ENCODE measurements at regions not wholly inside any gene's neighbourhood (a gene's known extent, or its start where the extent isn't known, plus 50 kb on each side); places are given as distances from the start of the nearest gene placed in this dataset.

GRCh38 chr7:3119963-3120362 is 76.3 kb upstream of the CARD11 start:
- intact Hi-C loops (cut with micrococcal nuclease) = no loop called here
- no peak for TF ChIP-seq EZH2 (IDR thresholded peaks at IDR 0.05; ENCODE audit: low read length, unreplicated experiment)
- no peak for TF ChIP-seq CTCF (conservative IDR thresholded peaks at IDR 0.05; ENCODE audit: low read depth, low read length)
- no peak for TF ChIP-seq EZH2phosphoT487 (IDR thresholded peaks at IDR 0.05; ENCODE audit: borderline replicate concordance, low read length)
- Histone ChIP-seq H3K36me3 (ENCODE audit: low read depth, low read length) (no peaks in the 10 kb centered on the region), H3K9me3 (ENCODE audit: low read length) (no peaks in the 10 kb centered on the region), H3K27ac (ENCODE audit: low read length) (no peak overlapping the region), H3K9ac (ENCODE audit: low read length) (no peak overlapping the region), H3K79me2 (ENCODE audit: low read length) (no peaks in the 10 kb centered on the region), H3K4me2 (ENCODE audit: low read length) (no peak overlapping the region), H2AFZ (ENCODE audit: low read length) (no peak overlapping the region), H3K9me2 (replicated peaks; ENCODE audit: low read length) (no peaks in the 10 kb centered on the region), H3K4me1 (ENCODE audit: insufficient read depth, low read length) (no peaks in the 10 kb centered on the region), H3F3A (ENCODE audit: low read length, unreplicated experiment) (no peaks in the 10 kb centered on the region), H4K20me1 (ENCODE audit: low read length) (no peaks in the 10 kb centered on the region), H3K4me3 (ENCODE audit: low read length) (no peak overlapping the region), H3K27me3 (ENCODE audit: low read length) (0 out of 2 replicates have a peak, but pooled peaks cover 6% of the 10 kb centered on the region)
- DNase-seq = no peak
- ChIA-PET POLR2A (ENCODE audit: unreplicated experiment) (no interaction called here), CTCF (no interaction called here)
- no TSS peak for BruUV-seq (replicated peaks)
- no peak for ATAC-seq

GRCh38 chr7:3120513-3120912 is 76.8 kb upstream of the CARD11 start:
- no TSS peak for BruUV-seq (replicated peaks)
- intact Hi-C loops (cut with micrococcal nuclease) = no loop called here
- no peaks in the 10 kb centered on the region for H3K79me2 ChIP-seq (ENCODE audit: low read length)
- DNase-seq = no peak
- 0 out of 2 replicates have a peak, but pooled peaks cover 6% of the 10 kb centered on the region for H3K27me3 ChIP-seq (ENCODE audit: low read length)
- no peaks in the 10 kb centered on the region for H3K9me2 ChIP-seq (replicated peaks; ENCODE audit: low read length)
- ChIA-PET POLR2A (ENCODE audit: unreplicated experiment) (no interaction called here), CTCF (no interaction called here)
- no peaks in the 10 kb centered on the region for H3K9me3 ChIP-seq (ENCODE audit: low read length)
- H3K27ac ChIP-seq (ENCODE audit: low read length) = no peak overlapping the region
- no peak for TF ChIP-seq EZH2 (IDR thresholded peaks at IDR 0.05; ENCODE audit: low read length, unreplicated experiment)
- no peak for TF ChIP-seq EZH2phosphoT487 (IDR thresholded peaks at IDR 0.05; ENCODE audit: borderline replicate concordance, low read length)
- no peak for TF ChIP-seq CTCF (conservative IDR thresholded peaks at IDR 0.05; ENCODE audit: low read depth, low read length)
- H3K4me1 ChIP-seq (ENCODE audit: insufficient read depth, low read length) = no peaks in the 10 kb centered on the region
- H3K4me2 ChIP-seq (ENCODE audit: low read length) = no peak overlapping the region
- H3K36me3 ChIP-seq (ENCODE audit: low read depth, low read length) = no peaks in the 10 kb centered on the region
- no peaks in the 10 kb centered on the region for H4K20me1 ChIP-seq (ENCODE audit: low read length)
- no peak overlapping the region for H3K9ac ChIP-seq (ENCODE audit: low read length)
- ATAC-seq = no peak
- H2AFZ ChIP-seq (ENCODE audit: low read length) = no peak overlapping the region
- H3F3A ChIP-seq (ENCODE audit: low read length, unreplicated experiment) = no peaks in the 10 kb centered on the region
- H3K4me3 ChIP-seq (ENCODE audit: low read length) = no peak overlapping the region

- ChIA-PET POLR2A (ENCODE audit: unreplicated experiment) (no interaction called here), CTCF (no interaction called here)
- H2AFZ ChIP-seq (ENCODE audit: low read length) = no peak overlapping the region
- no peak for DNase-seq
- H3K36me3 ChIP-seq (ENCODE audit: low read depth, low read length) = no peaks in the 10 kb centered on the region
- no peaks in the 10 kb centered on the region for H3K9me2 ChIP-seq (replicated peaks; ENCODE audit: low read length)
- no peak overlapping the region for H3K9ac ChIP-seq (ENCODE audit: low read length)
- no peak overlapping the region for H3K4me3 ChIP-seq (ENCODE audit: low read length)
- no peaks in the 10 kb centered on the region for H3F3A ChIP-seq (ENCODE audit: low read length, unreplicated experiment)
- H3K9me3 ChIP-seq (ENCODE audit: low read length) = no peaks in the 10 kb centered on the region
- no TSS peak for BruUV-seq (replicated peaks)
- no peaks in the 10 kb centered on the region for H4K20me1 ChIP-seq (ENCODE audit: low read length)
- H3K4me2 ChIP-seq (ENCODE audit: low read length) = no peak overlapping the region
- no peaks in the 10 kb centered on the region for H3K4me1 ChIP-seq (ENCODE audit: insufficient read depth, low read length)
- TF ChIP-seq EZH2 (IDR thresholded peaks at IDR 0.05; ENCODE audit: low read length, unreplicated experiment) (no peak), CTCF (conservative IDR thresholded peaks at IDR 0.05; ENCODE audit: low read depth, low read length) (no peak), EZH2phosphoT487 (IDR thresholded peaks at IDR 0.05; ENCODE audit: borderline replicate concordance, low read length) (no peak)
- no peaks in the 10 kb centered on the region for H3K79me2 ChIP-seq (ENCODE audit: low read length)
- intact Hi-C loops (cut with micrococcal nuclease) = no loop called here
- ATAC-seq = no peak
- H3K27ac ChIP-seq (ENCODE audit: low read length) = no peak overlapping the region
- H3K27me3 ChIP-seq (ENCODE audit: low read length) = no peaks in the 10 kb centered on the region
Measured at GRCh38 chr7:3128857-3129490, 85.3 kb upstream of the CARD11 start.

All from PC-3 (cell line).